NOMO-1 treated with DMSO at 0.1 percent for 48 hours (cell line): ENCODE measurements at regions not wholly inside any gene's neighbourhood (a gene's known extent, or its start where the extent isn't known, plus 50 kb on each side); places are given as distances from the start of the nearest gene placed in this dataset.

ENCODE experiments used
- DNase-seq: peaks from one replicate; lab custom pipeline; 2025; ENCODE audit not compliant: unreplicated experiment; lab: John Stamatoyannopoulos, UW

GRCh38 chr2:103025056-103025455 lies 263.2 kb downstream of the TMEM182 start:
- no peak for DNase-seq

GRCh38 chr2:103028181-103028580 lies 266.4 kb downstream of the TMEM182 start:
- no peak for DNase-seq
